PC-9 (cell line): ENCODE measurements at regions not wholly inside any gene's neighbourhood (a gene's known extent, or its start where the extent isn't known, plus 50 kb on each side); places are given as distances from the start of the nearest gene placed in this dataset.

Experiments used
- EZH2 ChIP-seq: fragments of 200-600 bp; sonication (generic); IDR thresholded peaks from 2 replicates; pipeline ENCODE4 v1.8.0; 2017; ENCODE audit warnings: antibody characterized with exemption, low read depth
- TF ChIP-seq, protein P1 (sequence below): fragments of 200-600 bp; sonication (generic); conservative IDR thresholded peaks from 2 replicates; pipeline ENCODE4 v1.6.1; 2017; ENCODE audit warnings: mixed run types, antibody characterized with exemption, mild to moderate bottlenecking, moderate library complexity

DNA sequence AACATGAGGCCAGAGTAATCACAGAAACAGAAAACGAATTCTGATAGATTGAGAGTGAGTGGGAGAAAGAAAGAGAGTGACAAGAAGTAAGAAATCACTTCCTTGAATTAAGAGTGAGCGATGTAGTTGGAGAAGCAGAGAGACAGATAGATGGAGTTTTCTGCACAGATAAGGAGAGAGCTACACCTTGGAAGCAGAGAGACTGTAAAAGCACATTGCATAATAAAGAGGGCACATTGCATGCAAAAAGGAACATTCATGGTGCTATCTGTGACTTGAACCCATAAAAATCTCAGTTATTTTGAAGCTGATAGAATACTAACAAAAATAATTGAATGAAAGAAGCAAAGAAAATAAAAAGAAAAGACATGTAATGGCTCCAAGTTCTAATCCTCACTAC lies 943.8 kb downstream of the NR2F1-AS1 start:
- no peak for TF ChIP-seq EZH2
- TF ChIP-seq, protein P1, sequence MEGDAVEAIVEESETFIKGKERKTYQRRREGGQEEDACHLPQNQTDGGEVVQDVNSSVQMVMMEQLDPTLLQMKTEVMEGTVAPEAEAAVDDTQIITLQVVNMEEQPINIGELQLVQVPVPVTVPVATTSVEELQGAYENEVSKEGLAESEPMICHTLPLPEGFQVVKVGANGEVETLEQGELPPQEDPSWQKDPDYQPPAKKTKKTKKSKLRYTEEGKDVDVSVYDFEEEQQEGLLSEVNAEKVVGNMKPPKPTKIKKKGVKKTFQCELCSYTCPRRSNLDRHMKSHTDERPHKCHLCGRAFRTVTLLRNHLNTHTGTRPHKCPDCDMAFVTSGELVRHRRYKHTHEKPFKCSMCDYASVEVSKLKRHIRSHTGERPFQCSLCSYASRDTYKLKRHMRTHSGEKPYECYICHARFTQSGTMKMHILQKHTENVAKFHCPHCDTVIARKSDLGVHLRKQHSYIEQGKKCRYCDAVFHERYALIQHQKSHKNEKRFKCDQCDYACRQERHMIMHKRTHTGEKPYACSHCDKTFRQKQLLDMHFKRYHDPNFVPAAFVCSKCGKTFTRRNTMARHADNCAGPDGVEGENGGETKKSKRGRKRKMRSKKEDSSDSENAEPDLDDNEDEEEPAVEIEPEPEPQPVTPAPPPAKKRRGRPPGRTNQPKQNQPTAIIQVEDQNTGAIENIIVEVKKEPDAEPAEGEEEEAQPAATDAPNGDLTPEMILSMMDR, result no peak
